ENCODE measurements at regions not wholly inside any gene's neighbourhood (a gene's known extent, or its start where the extent isn't known, plus 50 kb on each side); places are given as distances from the start of the nearest gene placed in this dataset.

GRCh38 chr9:116039312-116039711 is 114.3 kb upstream of the PAPPA start:
- DNase-seq (ENCODE audit: low spot score), result no peak

GRCh38 chr9:116039893-116040292 is 113.7 kb upstream of the PAPPA start:
- DNase-seq (ENCODE audit: low spot score), result no peak

- DNase-seq (ENCODE audit: low spot score), result no peak
Observed at GRCh38 chr9:116042321-116042720, 111.3 kb upstream of the PAPPA start.

- DNase-seq (ENCODE audit: low spot score), result no peak
Observed at GRCh38 chr9:116045083-116045482, 108.5 kb upstream of the PAPPA start.

DNA sequence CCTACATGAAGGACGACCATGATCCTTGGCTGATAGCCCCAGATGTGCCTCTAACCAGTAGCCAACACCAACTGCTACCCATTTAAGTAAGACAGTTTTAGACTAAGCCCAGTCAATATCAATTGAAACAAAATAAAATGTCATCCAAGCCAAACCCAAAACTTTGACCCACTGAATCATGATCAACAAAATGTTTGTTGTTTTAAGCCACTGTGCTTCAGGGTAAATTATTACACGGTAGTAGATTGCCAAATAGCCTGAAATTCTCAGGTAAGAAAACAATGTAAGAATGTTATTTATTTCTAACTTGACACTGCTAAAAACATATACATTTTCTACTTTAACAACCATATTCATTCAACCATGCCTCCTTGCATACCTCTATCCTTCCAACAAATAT is 105.5 kb upstream of the PAPPA start:
- DNase-seq (ENCODE audit: low spot score), result no peak

- DNase-seq (ENCODE audit: low spot score), result no peak
Observed at GRCh38 chr9:116049456-116049855, 104.1 kb upstream of the PAPPA start.

- DNase-seq (ENCODE audit: low spot score), result no peak
Observed at GRCh38 chr9:116051528-116051927, 102.1 kb upstream of the PAPPA start.

GRCh38 chr9:116055536-116055935 is 98.1 kb upstream of the PAPPA start:
- no peak for DNase-seq (ENCODE audit: low spot score)

- no peak for DNase-seq (ENCODE audit: low spot score)
Observed at GRCh38 chr9:116057371-116057770, 96.2 kb upstream of the PAPPA start.

DNA sequence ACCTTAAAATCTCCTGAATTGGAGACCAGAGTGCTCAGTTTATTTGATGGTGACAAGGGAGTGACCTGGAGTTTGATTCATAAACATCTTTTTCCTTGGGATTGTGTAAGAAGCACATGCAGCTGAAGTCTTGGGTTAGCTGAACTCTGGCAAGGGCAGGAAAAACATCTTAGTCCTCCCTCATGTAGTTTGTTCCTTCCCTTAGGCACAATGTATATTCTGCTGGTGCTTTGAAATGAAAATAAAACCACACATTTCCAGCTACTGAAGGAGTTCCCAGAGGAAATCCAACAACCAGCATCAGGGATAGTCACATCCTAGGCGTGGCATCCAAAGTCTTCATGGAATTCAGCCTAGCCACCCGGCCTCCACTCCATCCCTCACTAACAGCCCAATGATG is 95.2 kb upstream of the PAPPA start:
- DNase-seq (ENCODE audit: low spot score), result no peak

DNA sequence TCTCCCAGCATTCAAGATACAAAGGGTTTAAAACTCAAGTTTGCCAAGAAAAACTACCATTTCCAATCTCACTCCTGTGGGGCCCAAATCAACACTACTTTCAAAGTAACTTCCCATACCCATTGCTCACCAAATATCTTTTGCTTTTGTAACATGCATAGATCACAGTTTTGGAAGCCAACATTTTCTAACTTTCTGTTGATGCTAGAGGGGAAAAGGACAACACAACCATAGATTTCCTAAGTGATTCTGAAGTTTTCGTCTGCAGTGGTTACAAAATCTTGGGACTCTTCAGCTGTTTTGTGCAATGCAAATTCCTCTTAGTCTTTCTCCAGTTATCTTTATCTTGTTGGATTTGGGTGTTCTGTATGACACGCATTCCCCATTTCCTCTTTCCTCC is 94.1 kb upstream of the PAPPA start:
- no peak for DNase-seq (ENCODE audit: low spot score)

- no peak for DNase-seq (ENCODE audit: low spot score)
Observed at GRCh38 chr9:116060631-116061030, 93.0 kb upstream of the PAPPA start.

DNA sequence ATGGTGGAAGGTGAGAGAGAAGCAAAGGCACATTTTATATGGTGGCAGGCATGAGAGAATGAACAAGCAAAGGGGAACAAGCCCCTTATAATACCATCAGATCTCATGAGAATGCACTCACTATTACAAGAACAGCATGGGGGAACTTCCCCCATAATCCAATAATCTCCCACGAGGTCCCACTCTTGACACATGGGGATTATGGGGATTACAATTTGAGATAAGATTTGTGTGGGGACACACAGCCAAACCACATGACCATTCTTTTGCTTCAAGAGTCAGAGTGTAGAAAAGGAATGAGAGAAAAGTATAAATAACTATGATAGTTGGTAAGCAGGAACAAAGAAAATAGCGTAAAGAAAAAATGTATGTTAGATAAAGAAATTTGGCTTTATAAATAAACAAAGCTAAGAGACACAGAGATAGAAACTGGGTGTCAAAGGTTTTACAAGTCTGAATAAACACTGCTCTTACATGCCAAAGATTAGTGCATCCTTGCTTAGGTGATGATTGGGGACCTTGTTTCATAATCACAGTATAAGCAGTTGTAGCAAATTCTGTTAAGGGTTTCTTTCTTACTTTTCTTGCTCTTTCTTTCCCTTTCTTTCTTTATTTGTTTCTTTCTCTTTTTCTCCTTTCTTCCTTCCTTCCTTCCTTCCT is 91.9 kb upstream of the PAPPA start:
- DNase-seq (ENCODE audit: low spot score), result no peak

- DNase-seq (ENCODE audit: low spot score), result no peak
Observed at GRCh38 chr9:116062206-116062550, 91.4 kb upstream of the PAPPA start.

DNA sequence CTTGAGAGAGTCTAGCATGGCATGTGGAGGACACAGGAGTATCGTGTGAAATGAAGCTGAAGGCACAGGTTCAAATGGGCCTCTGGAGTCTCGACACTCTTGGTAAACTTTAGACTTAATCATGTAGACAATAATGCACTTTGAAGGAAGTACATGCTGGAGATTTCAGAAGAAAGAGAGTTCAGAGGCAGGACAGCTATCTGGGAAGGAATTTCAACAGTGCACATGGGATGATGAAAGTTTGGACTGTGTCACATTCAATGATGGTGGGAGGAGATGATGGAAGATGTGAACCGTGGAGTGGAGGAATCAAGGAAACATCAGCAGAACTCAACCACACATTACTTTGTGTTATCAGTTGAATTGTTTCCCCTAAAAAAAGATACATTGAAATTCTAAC is 88.6 kb upstream of the PAPPA start:
- DNase-seq (ENCODE audit: low spot score), result no peak

DNA sequence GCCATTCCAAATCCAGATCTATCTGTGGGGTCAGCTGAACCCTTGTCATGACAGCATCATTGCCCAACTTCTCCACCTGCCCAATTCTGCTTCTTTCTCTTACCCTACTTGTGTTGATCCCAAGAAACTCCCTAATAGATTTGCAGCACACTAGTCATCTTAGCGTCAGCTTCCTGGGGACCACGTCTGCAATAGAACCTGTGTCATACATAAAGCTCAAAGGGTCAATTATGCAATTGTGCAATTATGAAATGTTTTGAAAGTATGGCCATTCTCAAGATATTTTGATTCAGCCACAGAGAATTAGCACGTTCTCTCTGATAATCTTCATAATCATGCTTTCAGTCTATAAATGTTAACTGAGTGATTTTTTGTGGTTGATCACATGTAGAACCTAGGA is 87.4 kb upstream of the PAPPA start:
- no peak for DNase-seq (ENCODE audit: low spot score)

- DNase-seq (ENCODE audit: low spot score), result no peak
Observed at GRCh38 chr9:116067566-116067965, 86.0 kb upstream of the PAPPA start.

DNA sequence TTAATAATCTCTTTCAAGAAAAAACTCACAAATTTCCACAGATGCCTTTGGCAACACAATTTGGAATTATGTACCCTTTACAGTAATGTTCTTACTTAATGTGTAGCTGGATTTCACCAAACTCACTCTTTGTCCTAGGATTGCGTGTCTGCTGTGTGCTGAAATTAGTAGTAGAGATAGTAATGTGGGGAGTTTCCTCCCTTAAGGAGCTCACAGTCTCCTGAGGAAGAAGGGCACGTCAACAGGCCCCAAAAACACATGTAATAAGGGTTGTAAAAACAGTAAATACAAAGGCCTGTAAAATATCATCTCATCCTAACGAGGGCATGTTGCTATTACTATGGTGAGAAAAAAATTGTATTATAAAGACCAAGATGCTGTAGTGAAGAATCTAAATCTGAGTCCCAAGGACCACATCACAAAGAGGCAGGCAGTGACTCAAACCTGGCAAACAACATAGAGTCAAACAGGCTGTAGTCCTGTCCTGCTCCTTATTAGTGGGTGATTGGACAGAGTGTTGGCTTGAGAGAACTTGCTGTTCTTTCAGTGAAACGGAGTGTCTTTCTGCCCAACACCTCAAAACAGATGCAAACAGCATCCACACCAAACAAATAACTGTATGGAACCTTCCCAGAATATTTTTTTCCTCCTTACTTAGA is 83.2 kb upstream of the PAPPA start:
- no peak for DNase-seq (ENCODE audit: low spot score)

GRCh38 chr9:116072046-116072445 is 81.5 kb upstream of the PAPPA start:
- no peak for DNase-seq (ENCODE audit: low spot score)

GRCh38 chr9:116073826-116074225 is 79.8 kb upstream of the PAPPA start:
- no peak for DNase-seq (ENCODE audit: low spot score)

DNA sequence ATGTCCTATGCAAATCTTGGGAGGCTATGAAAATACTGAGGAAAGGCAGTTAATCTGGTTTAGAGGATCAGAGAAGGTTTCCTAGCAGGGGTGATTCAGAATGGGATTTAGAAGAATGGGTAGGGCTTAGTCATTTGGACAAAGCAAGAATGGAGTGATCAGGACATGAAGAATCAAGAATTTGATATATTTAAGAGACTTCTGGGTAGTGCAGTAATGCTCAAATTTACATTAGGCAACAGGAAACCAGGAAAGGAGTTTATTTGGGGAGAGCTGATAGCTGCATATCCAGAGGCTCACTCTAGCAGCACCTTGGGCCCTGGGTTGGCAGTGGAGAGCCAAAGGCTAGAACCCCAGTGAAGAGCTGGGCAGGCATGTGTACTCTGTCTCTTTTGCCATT is 78.9 kb upstream of the PAPPA start:
- DNase-seq (ENCODE audit: low spot score), result no peak

DNA sequence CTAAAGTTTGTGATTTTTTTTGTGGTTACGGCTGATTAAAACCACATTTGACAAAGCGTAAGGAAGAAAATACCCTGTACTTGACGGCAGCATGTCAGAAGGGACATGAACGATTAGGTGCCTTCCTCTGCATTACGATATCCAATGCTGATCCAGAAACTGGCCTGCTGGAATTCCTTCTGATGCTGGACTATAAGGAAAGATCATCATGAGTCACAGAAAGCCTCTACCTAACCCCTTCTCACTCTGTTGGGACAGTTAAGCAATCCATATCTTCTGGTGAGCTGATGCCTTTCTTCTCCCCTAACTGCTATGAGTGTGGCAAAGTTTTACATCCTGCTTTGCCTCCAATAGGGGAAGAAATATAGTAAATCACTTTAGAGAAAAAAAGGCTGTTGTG is 78.4 kb upstream of the PAPPA start:
- no peak for DNase-seq (ENCODE audit: low spot score)

- no peak for DNase-seq (ENCODE audit: low spot score)
Observed at GRCh38 chr9:116078640-116079039, 75.0 kb upstream of the PAPPA start.

DNA sequence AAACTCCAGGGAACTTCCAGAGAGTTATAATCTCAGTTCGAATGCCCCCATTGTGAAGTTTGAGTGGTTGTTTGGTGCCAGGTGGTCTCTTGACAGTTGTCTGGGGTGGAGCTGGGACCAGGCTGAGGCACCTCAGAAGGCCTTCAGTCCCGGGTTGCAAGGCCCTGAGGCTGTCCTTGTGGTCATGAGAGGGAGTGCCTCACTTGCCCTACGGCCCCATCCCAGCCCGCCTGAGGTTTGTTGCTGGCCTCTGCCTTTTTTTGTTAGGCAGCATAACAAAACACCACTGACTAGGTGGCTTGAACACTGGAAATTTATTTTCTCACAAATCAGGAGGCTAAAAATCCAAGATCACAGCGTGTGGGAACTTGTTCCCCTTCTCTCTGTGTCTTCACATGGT is 73.0 kb upstream of the PAPPA start:
- no peak for DNase-seq (ENCODE audit: low spot score)

Data from ecto neural progenitor cell (in vitro differentiated cells).